ENCODE measurements at regions not wholly inside any gene's neighbourhood (a gene's known extent, or its start where the extent isn't known, plus 50 kb on each side); places are given as distances from the start of the nearest gene placed in this dataset.
A peak's percentile ranks its signal among the peaks of the same experiment; 100 is the strongest.

- DNase-seq: no peak
Measured at GRCh38 chr2:45248214-45248613, 239.0 kb upstream of the SIX2 start.

GRCh38 chr2:45244928-45245327 lies 235.7 kb upstream of the SIX2 start:
- no peak for DNase-seq

GRCh38 chr2:45242161-45242741 lies 233.0 kb upstream of the SIX2 start:
- DNase-seq: no peak

GRCh38 chr2:45241061-45241561 lies 231.9 kb upstream of the SIX2 start:
- DNase-seq: no peak

GRCh38 chr2:45237850-45238542 lies 228.7 kb upstream of the SIX2 start:
- peak; percentile 64 for DNase-seq

GRCh38 chr2:45237128-45237527 lies 227.9 kb upstream of the SIX2 start:
- DNase-seq: no peak

GRCh38 chr2:45236268-45236667 lies 227.0 kb upstream of the SIX2 start:
- no peak for DNase-seq

GRCh38 chr2:45233301-45233700 lies 224.0 kb upstream of the SIX2 start:
- DNase-seq: no peak

- DNase-seq: no peak
Measured at GRCh38 chr2:45232818-45233217, 223.6 kb upstream of the SIX2 start.

GRCh38 chr2:45229411-45229810 lies 220.2 kb upstream of the SIX2 start:
- peak; percentile 36 for DNase-seq

GRCh38 chr2:45227347-45227746 lies 218.1 kb upstream of the SIX2 start:
- DNase-seq: no peak

GRCh38 chr2:45224993-45225380 lies 215.7 kb upstream of the SIX2 start:
- DNase-seq: no peak

GRCh38 chr2:45224321-45224992 lies 215.2 kb upstream of the SIX2 start:
- DNase-seq: no peak

- DNase-seq: no peak
Measured at GRCh38 chr2:45223531-45223930, 214.3 kb upstream of the SIX2 start.

- DNase-seq: no peak
Measured at GRCh38 chr2:45220227-45220626, 211.0 kb upstream of the SIX2 start.

- no peak for DNase-seq
Measured at GRCh38 chr2:45218931-45219339, 209.7 kb upstream of the SIX2 start.

GRCh38 chr2:45218297-45218696 lies 209.0 kb upstream of the SIX2 start:
- no peak for DNase-seq

GRCh38 chr2:45216118-45216517 lies 206.9 kb upstream of the SIX2 start:
- no peak for DNase-seq

GRCh38 chr2:45214550-45214949 lies 205.3 kb upstream of the SIX2 start:
- no peak for DNase-seq

GRCh38 chr2:45212953-45213635 lies 203.8 kb upstream of the SIX2 start:
- DNase-seq: no peak

- DNase-seq: no peak
Measured at GRCh38 chr2:45211636-45212035, 202.4 kb upstream of the SIX2 start.

- no peak for DNase-seq
Measured at GRCh38 chr2:45210462-45211195, 201.4 kb upstream of the SIX2 start.

- no peak for DNase-seq
Measured at GRCh38 chr2:45209875-45210274, 200.6 kb upstream of the SIX2 start.
